Kidney (tissue), 13 donors: ENCODE measurements at regions not wholly inside any gene's neighbourhood (a gene's known extent, or its start where the extent isn't known, plus 50 kb on each side); places are given as distances from the start of the nearest gene placed in this dataset.

Experiments used
- DNase-seq, 5 donors: peaks; one replicate each; pipeline ENCODE4 v3.0.0-alpha.2; 2013 to 2020
- FAIRE-seq: peaks from 2 replicates; lab custom pipeline; 2012; peaks lifted over from hg19 to GRCh38; lab: Jason Lieb, UNC
- H3K27ac ChIP-seq, 2 donors: one replicate each; pipeline ENCODE4 v1.7.0; 2013; ENCODE audit warnings: low read depth in 2 of 2, low read length in 2 of 2, inconsistent platforms in 1 of 2
- H3K27me3 ChIP-seq: one replicate; pipeline ENCODE4 v1.7.1; 2013; ENCODE audit warnings: low read length, inconsistent platforms; ENCODE audit not compliant: control insufficient read depth, insufficient read depth
- H3K36me3 ChIP-seq, 3 donors: one replicate each; pipeline versions ENCODE4 v1.7.0 to v1.7.1; 2013; ENCODE audit warnings: low read length in 3 of 3, control low read depth in 1 of 3, inconsistent platforms in 1 of 3; ENCODE audit not compliant: insufficient read depth in 3 of 3, control insufficient read depth in 2 of 3
- H3K4me1 ChIP-seq, 3 donors: one replicate each; pipeline versions ENCODE4 v1.7.0 to v1.7.1; 2013; ENCODE audit warnings: low read length in 3 of 3, inconsistent platforms in 1 of 3, low read depth in 1 of 3; ENCODE audit not compliant: control insufficient read depth in 2 of 3, insufficient read depth in 2 of 3
- H3K4me3 ChIP-seq, 3 donors: one replicate each; pipeline versions ENCODE4 v1.7.0 to v1.8.1; 2013; ENCODE audit warnings: low read length in 3 of 3, control low read depth in 1 of 3, inconsistent platforms in 1 of 3
- H3K9ac ChIP-seq, 3 donors: one replicate each; pipeline versions ENCODE4 v1.7.0 to v1.7.1; 2013; ENCODE audit warnings: low read length in 3 of 3, control low read depth in 1 of 3, inconsistent platforms in 1 of 3
- H3K9me3 ChIP-seq, 3 donors: one replicate each; pipeline versions ENCODE4 v1.7.0 to v1.7.1; 2013; ENCODE audit warnings: low read length in 3 of 3, control low read depth in 1 of 3, inconsistent platforms in 1 of 3; ENCODE audit not compliant: control insufficient read depth in 2 of 3, insufficient read depth in 1 of 3
- intact Hi-C: fragments of 100-400 bp; cut with DNase I; formaldehyde crosslinking; loops from one replicate; pipeline ENCODE4 v1.11.1; 2022
- TF ChIP-seq, protein P1 (sequence below): IDR thresholded peaks from 3 replicates; pipeline ENCODE4 v1.5.1; 2012; ENCODE audit warnings: mild to moderate bottlenecking, moderate library complexity, borderline replicate concordance; ENCODE audit not compliant: insufficient read depth; ENCODE audit errors: extremely low read depth
- donor health status: control.
- donor health status: control.
- donor health status: control.
- donor health status: control.
- donor health status: control.
- donor health status: DM: yes; HTN: yes; CAD: no.
- donor health status: Normal renal cell carcinoma (clear cell type).

GRCh38 chr20:51978070-51978501 is 175.8 kb upstream of the SALL4 start:
- intact Hi-C loops, result no loop called here
- no peak for FAIRE-seq

DNA sequence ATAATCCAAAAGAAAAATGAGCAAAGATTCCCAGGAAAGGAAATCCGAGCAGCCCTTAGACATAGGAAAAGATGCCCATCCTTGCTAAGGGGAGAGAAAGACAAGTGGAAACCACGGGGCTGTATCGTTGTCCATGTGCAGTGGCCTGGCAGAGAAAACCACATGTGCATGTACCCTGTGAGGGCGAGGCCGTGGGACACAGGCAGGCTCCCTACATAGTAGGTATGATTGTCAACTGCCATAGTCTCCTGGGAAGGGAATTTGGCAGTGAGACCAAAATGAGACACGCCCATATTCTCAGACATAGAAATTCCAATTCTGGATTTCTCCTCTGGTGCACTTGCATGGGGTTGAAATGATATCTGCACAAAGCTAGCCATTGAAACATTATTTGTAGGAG is 169.7 kb upstream of the SALL4 start:
- Histone ChIP-seq H3K36me3 (no peaks in the 10 kb centered on the region), H3K9ac (no peak overlapping the region), H3K27ac (no peak overlapping the region), H3K4me3 (no peak overlapping the region), H3K4me1 (no peaks in the 10 kb centered on the region), H3K9me3 (no peaks in the 10 kb centered on the region), H3K27me3 (no peaks in the 10 kb centered on the region)
- TF ChIP-seq, protein P1, sequence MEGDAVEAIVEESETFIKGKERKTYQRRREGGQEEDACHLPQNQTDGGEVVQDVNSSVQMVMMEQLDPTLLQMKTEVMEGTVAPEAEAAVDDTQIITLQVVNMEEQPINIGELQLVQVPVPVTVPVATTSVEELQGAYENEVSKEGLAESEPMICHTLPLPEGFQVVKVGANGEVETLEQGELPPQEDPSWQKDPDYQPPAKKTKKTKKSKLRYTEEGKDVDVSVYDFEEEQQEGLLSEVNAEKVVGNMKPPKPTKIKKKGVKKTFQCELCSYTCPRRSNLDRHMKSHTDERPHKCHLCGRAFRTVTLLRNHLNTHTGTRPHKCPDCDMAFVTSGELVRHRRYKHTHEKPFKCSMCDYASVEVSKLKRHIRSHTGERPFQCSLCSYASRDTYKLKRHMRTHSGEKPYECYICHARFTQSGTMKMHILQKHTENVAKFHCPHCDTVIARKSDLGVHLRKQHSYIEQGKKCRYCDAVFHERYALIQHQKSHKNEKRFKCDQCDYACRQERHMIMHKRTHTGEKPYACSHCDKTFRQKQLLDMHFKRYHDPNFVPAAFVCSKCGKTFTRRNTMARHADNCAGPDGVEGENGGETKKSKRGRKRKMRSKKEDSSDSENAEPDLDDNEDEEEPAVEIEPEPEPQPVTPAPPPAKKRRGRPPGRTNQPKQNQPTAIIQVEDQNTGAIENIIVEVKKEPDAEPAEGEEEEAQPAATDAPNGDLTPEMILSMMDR, result no peak
- DNase-seq (no peak), FAIRE-seq (no peak)
- intact Hi-C loops, result no loop called here

More at GRCh38 chr20:51978070-51978501, 175.8 kb upstream of the SALL4 start:
- DNase-seq, result no peak
- H3K27me3 ChIP-seq, result no peaks in the 10 kb centered on the region
- peaks cover 0 to 6% (median 2%) of the 10 kb centered on the region in 3 donors for H3K9me3 ChIP-seq
- H3K27ac ChIP-seq, result no peak overlapping the region
- H3K36me3 ChIP-seq, result no peaks in the 10 kb centered on the region
- TF ChIP-seq, protein P1, result no peak
- no peaks in the 10 kb centered on the region for H3K4me1 ChIP-seq
- H3K4me3 ChIP-seq, result no peak overlapping the region
- H3K9ac ChIP-seq, result no peak overlapping the region

GRCh38 chr20:51970858-51971257 is 168.5 kb upstream of the SALL4 start:
- FAIRE-seq (no peak), DNase-seq (no peak)
- no peak overlapping the region for H3K4me3 ChIP-seq
- H3K27ac ChIP-seq, result no peak overlapping the region
- intact Hi-C loops, result no loop called here
- H3K27me3 ChIP-seq, result no peaks in the 10 kb centered on the region
- TF ChIP-seq, protein P1, result no peak
- no peaks in the 10 kb centered on the region for H3K9me3 ChIP-seq
- no peaks in the 10 kb centered on the region for H3K4me1 ChIP-seq
- H3K9ac ChIP-seq, result no peak overlapping the region
- no peaks in the 10 kb centered on the region for H3K36me3 ChIP-seq

DNA sequence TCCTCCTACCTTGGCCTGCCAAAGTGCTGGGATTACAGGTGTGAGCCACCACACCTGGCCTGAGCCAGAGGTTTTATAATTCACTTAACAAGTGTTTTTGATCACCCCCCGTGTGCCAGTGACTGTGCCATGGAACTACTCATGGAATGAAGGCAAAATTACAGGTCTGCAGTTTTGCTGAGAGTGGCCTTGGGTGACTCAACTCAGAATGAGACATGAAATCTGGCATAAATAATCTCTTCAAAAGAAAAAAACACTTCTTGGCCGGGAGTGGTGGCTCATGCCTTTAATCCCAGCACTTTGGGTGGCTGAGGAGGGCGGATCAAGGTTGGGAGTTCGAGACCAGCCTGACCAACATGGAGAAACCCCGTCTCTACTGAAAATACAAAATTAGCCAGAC is 166.9 kb upstream of the SALL4 start:
- Histone ChIP-seq H3K9me3 (no peaks in the 10 kb centered on the region), H3K4me1 (no peaks in the 10 kb centered on the region), H3K27ac (no peak overlapping the region), H3K4me3 (no peak overlapping the region), H3K36me3 (no peaks in the 10 kb centered on the region), H3K9ac (no peak overlapping the region), H3K27me3 (no peaks in the 10 kb centered on the region)
- FAIRE-seq, result no peak
- TF ChIP-seq, protein P1, result no peak
- intact Hi-C loops, result no loop called here
- DNase-seq, result no peak
